H1 (cell line): ENCODE measurements at regions not wholly inside any gene's neighbourhood (a gene's known extent, or its start where the extent isn't known, plus 50 kb on each side); places are given as distances from the start of the nearest gene placed in this dataset.

Experiments
- CTCF ChIA-PET: fragments of 300-600 bp; sonication (Branson Sonifier 250); formaldehyde crosslinking; loops from one replicate; lab custom pipeline; 2021; ENCODE audit not compliant: partially characterized antibody; lab: Charles Lee
- POLR2A ChIA-PET: fragments of 300-600 bp; sonication (Branson Sonifier 250); formaldehyde crosslinking; loops from one replicate; lab custom pipeline; 2021; ENCODE audit warnings: inconsistent platforms; ENCODE audit not compliant: partially characterized antibody; lab: Charles Lee
- DNase-seq, 2 experiments: peaks; one replicate each; pipeline versions ENCODE4 v3.0.0 to v3.0.0-alpha.2; 2010 to 2022; ENCODE audit warnings: low spot score in 2 of 2, low read depth in 1 of 2, mixed read lengths in 1 of 2
- FAIRE-seq: peaks from 2 replicates; lab custom pipeline; 2011; peaks lifted over from hg19 to GRCh38; lab: Jason Lieb, UNC
- H2AFZ ChIP-seq: 2 replicates; pipeline ENCODE4 v1.8.1; 2012; ENCODE audit warnings: low read length, inconsistent platforms
- H2AK5ac ChIP-seq: 2 replicates; pipeline ENCODE4 v1.6.1; 2013; ENCODE audit warnings: low read depth, low read length
- H2BK120ac ChIP-seq: replicated peaks from 2 replicates; pipeline ENCODE3; 2013; ENCODE audit warnings: low read depth, low read length, inconsistent platforms
- H2BK12ac ChIP-seq: 2 replicates; pipeline ENCODE4 v1.6.1; 2013; ENCODE audit warnings: low read depth, low read length
- H2BK15ac ChIP-seq: 2 replicates; pipeline ENCODE4 v1.6.1; 2013; ENCODE audit warnings: low read length
- H2BK20ac ChIP-seq: 2 replicates; pipeline ENCODE4 v1.6.1; 2013; ENCODE audit warnings: low read length
- H2BK5ac ChIP-seq: 2 replicates; pipeline ENCODE4 v1.6.1; 2013; ENCODE audit warnings: low read depth, low read length
- H3K14ac ChIP-seq: 2 replicates; pipeline ENCODE4 v1.6.1; 2013; ENCODE audit warnings: inconsistent platforms; ENCODE audit not compliant: insufficient read length
- H3K18ac ChIP-seq: 2 replicates; pipeline ENCODE4 v1.6.1; 2013; ENCODE audit warnings: low read length; ENCODE audit errors: extremely low read depth
- H3K23ac ChIP-seq: 2 replicates; pipeline ENCODE4 v1.6.1; 2013; ENCODE audit warnings: inconsistent platforms; ENCODE audit not compliant: insufficient read length
- H3K23me2 ChIP-seq: 2 replicates; pipeline ENCODE4 v1.6.1; 2013; ENCODE audit warnings: low read depth, low read length
- H3K27ac ChIP-seq: 2 replicates; pipeline ENCODE4 v1.6.1; 2011; ENCODE audit warnings: low read depth, low read length, inconsistent platforms
- H3K27me3 ChIP-seq, 4 experiments: replicated peaks in 1 of 4; 1 replicate in 1 of 4; 2 replicates in 3 of 4; pipeline versions ENCODE4 v1.6.1 to v1.8.1; 2011 to 2013; ENCODE audit warnings: low read length in 3 of 4, mild to moderate bottlenecking in 3 of 4, inconsistent platforms in 2 of 4, mixed read lengths in 2 of 4, moderate library complexity in 1 of 4; ENCODE audit not compliant: control insufficient read depth in 3 of 4, insufficient read depth in 3 of 4; ENCODE audit errors: extremely low read depth in 1 of 4
- H3K36me3 ChIP-seq, 4 experiments: 2 replicates each; pipeline versions ENCODE4 v1.6.1 to v1.8.1; 2011 to 2013; ENCODE audit warnings: mild to moderate bottlenecking in 4 of 4, low read length in 3 of 4, moderate library complexity in 2 of 4, control low read depth in 1 of 4, inconsistent platforms in 1 of 4; ENCODE audit not compliant: insufficient read depth in 4 of 4, control insufficient read depth in 2 of 4
- H3K4ac ChIP-seq: replicated peaks from 2 replicates; pipeline ENCODE3; 2013; ENCODE audit warnings: low read length, low read depth, mixed read lengths, inconsistent platforms; ENCODE audit not compliant: insufficient read length
- H3K4me1 ChIP-seq, 4 experiments: replicated peaks in 1 of 4; 1 replicate in 1 of 4; 2 replicates in 3 of 4; pipeline versions ENCODE4 v1.6.1 to v1.8.1; 2011 to 2013; ENCODE audit warnings: low read length in 3 of 4, inconsistent platforms in 2 of 4, mixed read lengths in 1 of 4; ENCODE audit not compliant: insufficient read depth in 4 of 4, control insufficient read depth in 3 of 4
- H3K4me2 ChIP-seq, 2 experiments: 2 replicates each; pipeline versions ENCODE4 v1.6.1 to v1.8.1; 2011 to 2013; ENCODE audit warnings: low read depth in 2 of 2, low read length in 2 of 2, control low read depth in 1 of 2, inconsistent platforms in 1 of 2, mild to moderate bottlenecking in 1 of 2; ENCODE audit not compliant: insufficient read depth in 1 of 2
- H3K4me3 ChIP-seq, 4 experiments: fragments of 200-600, 300-600 bp in 1 of 4; sonication (generic), shearing (Covaris generic), sonication (Bioruptor Twin) in 1 of 4; 2 replicates each; pipeline versions ENCODE4 v1.5.1 to v1.8.1; 2011 to 2016; ENCODE audit warnings: low read length in 4 of 4, low read depth in 3 of 4, control low read depth in 2 of 4, inconsistent platforms in 2 of 4, mild to moderate bottlenecking in 2 of 4, mixed read lengths in 1 of 4, moderate library complexity in 1 of 4; ENCODE audit not compliant: insufficient read depth in 2 of 4; ENCODE audit errors: extremely low read depth in 1 of 4
- H3K56ac ChIP-seq: replicated peaks from 2 replicates; pipeline ENCODE3; 2013; ENCODE audit warnings: low read depth, mild to moderate bottlenecking, mixed read lengths, low read length, inconsistent platforms; ENCODE audit not compliant: insufficient read length
- H3K79me1 ChIP-seq: 2 replicates; pipeline ENCODE4 v1.6.1; 2013; ENCODE audit warnings: low read depth, low read length, control low read depth
- H3K79me2 ChIP-seq, 2 experiments: 2 replicates each; pipeline versions ENCODE4 v1.6.1 to v1.8.1; 2012 to 2013; ENCODE audit warnings: low read length in 2 of 2, mild to moderate bottlenecking in 2 of 2, inconsistent platforms in 1 of 2; ENCODE audit not compliant: insufficient read depth in 2 of 2, control insufficient read depth in 1 of 2
- H3K9ac ChIP-seq, 4 experiments: replicated peaks in 1 of 4; 1 replicate in 1 of 4; 2 replicates in 3 of 4; pipeline versions ENCODE4 v1.6.1 to v1.8.1; 2011 to 2013; ENCODE audit warnings: low read depth in 3 of 4, low read length in 3 of 4, control low read depth in 2 of 4, mild to moderate bottlenecking in 2 of 4, moderate library complexity in 2 of 4, inconsistent platforms in 1 of 4; ENCODE audit errors: extremely low read depth in 1 of 4
- H3K9me3 ChIP-seq, 2 experiments: 2 replicates each; pipeline versions ENCODE4 v1.6.1 to v1.8.1; 2012 to 2013; ENCODE audit warnings: mild to moderate bottlenecking in 2 of 2, moderate library complexity in 2 of 2, control low read depth in 1 of 2, inconsistent platforms in 1 of 2, low read depth in 1 of 2, low read length in 1 of 2, mixed read lengths in 1 of 2; ENCODE audit not compliant: insufficient read depth in 2 of 2
- H4K20me1 ChIP-seq, 2 experiments: replicated peaks in 1 of 2; 2 replicates each; pipeline versions ENCODE3 to v1.8.1; 2011 to 2013; ENCODE audit warnings: inconsistent platforms in 2 of 2, low read length in 2 of 2, mild to moderate bottlenecking in 1 of 2; ENCODE audit not compliant: insufficient read depth in 2 of 2, control insufficient read depth in 1 of 2
- H4K5ac ChIP-seq: 2 replicates; pipeline ENCODE4 v1.6.1; 2013; ENCODE audit warnings: low read length, low read depth, mixed read lengths, inconsistent platforms; ENCODE audit not compliant: insufficient read length
- H4K8ac ChIP-seq: 2 replicates; pipeline ENCODE4 v1.8.0; 2013; ENCODE audit warnings: mild to moderate bottlenecking, moderate library complexity, low read length, inconsistent platforms; ENCODE audit not compliant: insufficient read depth; ENCODE audit errors: extremely low read depth
- H4K91ac ChIP-seq: replicated peaks from 2 replicates; pipeline ENCODE3; 2013; ENCODE audit warnings: low read length, mixed read lengths, inconsistent platforms; ENCODE audit not compliant: insufficient read length
- CTBP2 ChIP-seq: IDR thresholded peaks from 2 replicates; pipeline ENCODE4 v1.7.0; 2011; ENCODE audit warnings: borderline replicate concordance, mild to moderate bottlenecking, moderate library complexity, mixed read lengths, low read length; ENCODE audit not compliant: insufficient read depth, insufficient read length
- TAF7 ChIP-seq: optimal IDR thresholded peaks from 2 replicates; pipeline ENCODE3; 2011; ENCODE audit warnings: low read depth, mild to moderate bottlenecking, inconsistent platforms, low read length, moderate library complexity, borderline replicate concordance
- WGBS, 2 experiments: shearing (Covaris generic) in 1 of 2; methylation state at CpG; one replicate each; pipeline versions ENCODE4 v1.1.6 to v1.1.7; 2013 to 2015; ENCODE audit warnings: low lambda C conversion rate in 2 of 2, mixed read lengths in 2 of 2, inconsistent platforms in 1 of 2, low coverage in 1 of 2, missing lambda C conversion rate in 1 of 2; ENCODE audit not compliant: insufficient replicate concordance in 2 of 2, insufficient coverage in 1 of 2, insufficient read length in 1 of 2; ENCODE audit errors: extremely low coverage in 1 of 2, missing lambda C conversion rate in 1 of 2; 5-methylcytosine and 5-hydroxymethylcytosine counted together
- TF ChIP-seq, protein P1 (sequence below): IDR thresholded peaks from 2 replicates; pipeline ENCODE4 v1.6.1; 2011; ENCODE audit warnings: low read depth, mild to moderate bottlenecking, low read length; ENCODE audit not compliant: insufficient read depth

DNA sequence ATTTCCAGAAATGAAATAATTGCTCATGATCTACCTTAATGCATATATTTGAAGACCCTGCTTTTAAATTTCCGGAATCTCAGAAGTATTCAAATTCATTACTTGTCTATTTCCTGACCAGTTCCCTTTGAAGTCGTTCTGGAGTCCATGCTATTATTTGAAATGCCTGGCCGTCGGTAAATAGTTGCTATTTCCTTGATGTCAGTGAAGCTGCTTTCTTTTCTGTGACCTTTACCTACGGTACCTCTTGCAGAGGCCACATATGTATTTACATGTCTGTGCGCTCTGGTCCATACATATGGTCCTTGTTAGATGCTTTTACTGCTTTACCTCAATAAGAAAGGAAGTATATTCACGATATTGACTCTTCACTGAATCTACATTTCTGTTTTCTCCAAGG, 199.7 kb downstream of the PAPSS1 start:
- no peak for FAIRE-seq
- TF ChIP-seq TAF7 (no peak), CTBP2 (no peak)
- TF ChIP-seq, protein P1, sequence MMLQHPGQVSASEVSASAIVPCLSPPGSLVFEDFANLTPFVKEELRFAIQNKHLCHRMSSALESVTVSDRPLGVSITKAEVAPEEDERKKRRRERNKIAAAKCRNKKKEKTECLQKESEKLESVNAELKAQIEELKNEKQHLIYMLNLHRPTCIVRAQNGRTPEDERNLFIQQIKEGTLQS = no peak

More for the DNA sequence above, 199.7 kb downstream of the PAPSS1 start:
- Histone ChIP-seq H2AK5ac (no peak overlapping the region), H3K18ac (no peak overlapping the region), H3K4me1 (no peaks in the 10 kb centered on the region), H2BK20ac (no peak overlapping the region), H4K8ac (no peak overlapping the region), H3K14ac (no peak overlapping the region), H2BK12ac (no peak overlapping the region), H2BK120ac (no peak overlapping the region), H4K5ac (no peak overlapping the region), H3K4me3 (no peak overlapping the region), H4K91ac (no peak overlapping the region), H3K36me3 (no peaks in the 10 kb centered on the region; a peak in 1 of 8 replicates), H3K79me2 (no peaks in the 10 kb centered on the region), H2BK5ac (no peak overlapping the region), H3K27me3 (no peaks in the 10 kb centered on the region), H3K9ac (no peak overlapping the region), H3K9me3 (peaks cover 4 to 10% of the 10 kb centered on the region in 2 experiments), H3K23ac (no peak overlapping the region), H3K4me2 (no peak overlapping the region), H4K20me1 (no peaks in the 10 kb centered on the region), H3K56ac (no peak overlapping the region), H3K23me2 (no peaks in the 10 kb centered on the region), H3K79me1 (no peaks in the 10 kb centered on the region), H3K27ac (no peak overlapping the region), H3K4ac (no peak overlapping the region), H2AFZ (no peak overlapping the region), H2BK15ac (no peak overlapping the region)
- ChIA-PET CTCF (interaction anchor here (1.5 to 2.1 kb wide), 2 partner anchors 324 to 484 kb away, joined by 3 to 6 read pairs; partner anchors contain the start of gene DKK2), POLR2A (no interaction called here)
- DNase-seq = no peak
- WGBS, 2 experiments = 93% methylated on average over 7 of the region's 7 CpGs; no CpG with 5 or more reads in 1 of the 2 experiments
